Upper lobe of right lung (tissue), 1 donor: ENCODE measurements at regions not wholly inside any gene's neighbourhood (a gene's known extent, or its start where the extent isn't known, plus 50 kb on each side); places are given as distances from the start of the nearest gene placed in this dataset.

ENCODE experiments used
- ATAC-seq: fragments of 200-7000 bp; cut with Tn5 transposase; one replicate; pipeline ENCODE4 v1.9.1; 2020; ENCODE audit warnings: mild to moderate bottlenecking, moderate library complexity
- DNase-seq: peaks from one replicate; pipeline ENCODE4 v3.0.0-alpha.2; 2020
- H3K27ac ChIP-seq: fragments of 200-600 bp; one replicate; pipeline ENCODE4 v1.8.0; 2022
- H3K27me3 ChIP-seq: fragments of 200-600 bp; one replicate; pipeline ENCODE4 v1.8.0; 2022; ENCODE audit warnings: mild to moderate bottlenecking
- H3K36me3 ChIP-seq: fragments of 200-600 bp; one replicate; pipeline ENCODE4 v1.8.0; 2022
- H3K4me1 ChIP-seq: fragments of 200-600 bp; one replicate; pipeline ENCODE4 v1.8.0; 2022
- H3K4me3 ChIP-seq: fragments of 200-600 bp; one replicate; pipeline ENCODE4 v1.8.0; 2022; ENCODE audit warnings: mild to moderate bottlenecking
- H3K9me3 ChIP-seq: fragments of 200-600 bp; one replicate; pipeline ENCODE4 v1.8.0; 2022
- intact Hi-C: fragments of 100-400 bp; cut with DNase I; formaldehyde crosslinking; loops from one replicate; pipeline ENCODE4 v1.11.0; 2022
- TF ChIP-seq, protein P1 (sequence below): fragments of 200-600 bp; IDR thresholded peaks from one replicate; pipeline ENCODE4 v1.8.0; 2022; ENCODE audit warnings: antibody characterized with exemption
- donor health status: DM: no; HTN: yes; CAD: no; lungs with severe emphysema.

DNA sequence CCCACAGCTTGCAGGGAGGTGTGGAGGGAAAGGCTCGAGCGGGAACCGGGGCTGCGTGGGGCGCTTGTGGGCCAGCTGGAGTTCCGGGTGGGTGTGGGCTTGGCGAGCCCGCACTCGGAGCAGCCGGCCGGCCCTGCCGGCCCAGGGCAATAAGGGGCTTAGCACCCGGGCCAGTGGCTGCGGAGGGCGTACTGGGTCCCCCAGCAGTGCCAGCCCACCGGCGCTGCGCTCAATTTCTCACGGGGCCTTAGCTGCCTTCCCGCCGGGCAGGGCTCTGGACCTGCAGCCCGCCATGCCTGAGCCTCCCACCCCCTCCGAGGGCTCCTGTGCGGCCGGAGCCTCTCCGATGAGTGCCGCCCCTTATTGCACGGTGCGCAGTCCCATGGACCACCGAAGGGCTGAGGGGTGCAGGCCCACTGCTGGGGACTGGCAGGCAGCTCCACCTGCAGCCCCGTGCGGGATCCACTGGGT is 1242.2 kb upstream of the EYS start:
- Histone ChIP-seq H3K4me3 (no peak overlapping the region), H3K4me1 (no peaks in the 10 kb centered on the region), H3K27ac (no peak overlapping the region), H3K9me3 (no peaks in the 10 kb centered on the region), H3K27me3 (no peaks in the 10 kb centered on the region), H3K36me3 (no peaks in the 10 kb centered on the region)
- DNase-seq (no peak), ATAC-seq (no peak)
- TF ChIP-seq, protein P1, sequence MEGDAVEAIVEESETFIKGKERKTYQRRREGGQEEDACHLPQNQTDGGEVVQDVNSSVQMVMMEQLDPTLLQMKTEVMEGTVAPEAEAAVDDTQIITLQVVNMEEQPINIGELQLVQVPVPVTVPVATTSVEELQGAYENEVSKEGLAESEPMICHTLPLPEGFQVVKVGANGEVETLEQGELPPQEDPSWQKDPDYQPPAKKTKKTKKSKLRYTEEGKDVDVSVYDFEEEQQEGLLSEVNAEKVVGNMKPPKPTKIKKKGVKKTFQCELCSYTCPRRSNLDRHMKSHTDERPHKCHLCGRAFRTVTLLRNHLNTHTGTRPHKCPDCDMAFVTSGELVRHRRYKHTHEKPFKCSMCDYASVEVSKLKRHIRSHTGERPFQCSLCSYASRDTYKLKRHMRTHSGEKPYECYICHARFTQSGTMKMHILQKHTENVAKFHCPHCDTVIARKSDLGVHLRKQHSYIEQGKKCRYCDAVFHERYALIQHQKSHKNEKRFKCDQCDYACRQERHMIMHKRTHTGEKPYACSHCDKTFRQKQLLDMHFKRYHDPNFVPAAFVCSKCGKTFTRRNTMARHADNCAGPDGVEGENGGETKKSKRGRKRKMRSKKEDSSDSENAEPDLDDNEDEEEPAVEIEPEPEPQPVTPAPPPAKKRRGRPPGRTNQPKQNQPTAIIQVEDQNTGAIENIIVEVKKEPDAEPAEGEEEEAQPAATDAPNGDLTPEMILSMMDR = no peak
- intact Hi-C loops = no loop called here

DNA sequence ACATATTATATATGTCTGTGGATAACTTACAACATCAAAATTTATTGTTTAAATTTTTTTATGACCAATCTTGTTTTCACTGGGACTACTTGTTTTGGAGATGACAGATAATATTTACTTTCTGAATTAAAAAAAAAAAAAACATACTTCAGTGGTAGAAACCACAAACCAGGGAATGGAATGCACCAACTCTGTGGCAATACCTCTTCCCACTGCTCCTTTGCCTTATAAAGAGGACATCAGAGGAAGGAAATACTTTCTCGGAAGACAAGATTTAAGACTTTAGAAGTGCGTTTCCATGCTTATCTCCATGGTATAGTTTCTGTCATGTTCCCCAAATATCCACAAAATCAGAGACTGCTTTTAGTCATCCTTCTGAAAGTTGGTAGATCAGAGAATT is 1241.1 kb upstream of the EYS start:
- Histone ChIP-seq H3K9me3 (no peaks in the 10 kb centered on the region), H3K27me3 (no peaks in the 10 kb centered on the region), H3K27ac (no peak overlapping the region), H3K4me3 (no peak overlapping the region), H3K36me3 (no peaks in the 10 kb centered on the region), H3K4me1 (no peaks in the 10 kb centered on the region)
- TF ChIP-seq, protein P1 = no peak
- no peak for ATAC-seq
- intact Hi-C loops = no loop called here
- no peak for DNase-seq

DNA sequence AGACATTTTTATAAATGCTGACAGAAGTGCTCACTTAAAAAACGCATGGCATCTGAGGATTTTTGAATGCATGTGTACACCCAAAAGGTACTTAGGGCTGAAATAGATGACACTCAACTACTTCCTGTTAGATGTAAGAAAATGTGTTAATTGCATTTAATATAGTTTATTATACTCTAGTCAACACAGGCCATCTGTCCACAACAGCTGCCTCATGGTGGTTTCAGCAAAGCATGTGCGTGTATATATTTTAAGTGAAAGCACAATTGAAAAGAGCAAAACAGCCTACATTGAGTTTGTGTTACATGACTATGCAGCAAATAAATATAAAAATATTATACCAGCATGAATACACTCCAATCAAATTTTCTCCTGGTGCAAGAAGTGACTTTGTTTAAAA is 1233.0 kb upstream of the EYS start:
- no peaks in the 10 kb centered on the region for H3K36me3 ChIP-seq
- no peak overlapping the region for H3K27ac ChIP-seq
- DNase-seq = no peak
- ATAC-seq = no peak
- no peaks in the 10 kb centered on the region for H3K27me3 ChIP-seq
- intact Hi-C loops = no loop called here
- TF ChIP-seq, protein P1 = no peak
- H3K9me3 ChIP-seq = no peaks in the 10 kb centered on the region
- no peaks in the 10 kb centered on the region for H3K4me1 ChIP-seq
- H3K4me3 ChIP-seq = no peak overlapping the region

DNA sequence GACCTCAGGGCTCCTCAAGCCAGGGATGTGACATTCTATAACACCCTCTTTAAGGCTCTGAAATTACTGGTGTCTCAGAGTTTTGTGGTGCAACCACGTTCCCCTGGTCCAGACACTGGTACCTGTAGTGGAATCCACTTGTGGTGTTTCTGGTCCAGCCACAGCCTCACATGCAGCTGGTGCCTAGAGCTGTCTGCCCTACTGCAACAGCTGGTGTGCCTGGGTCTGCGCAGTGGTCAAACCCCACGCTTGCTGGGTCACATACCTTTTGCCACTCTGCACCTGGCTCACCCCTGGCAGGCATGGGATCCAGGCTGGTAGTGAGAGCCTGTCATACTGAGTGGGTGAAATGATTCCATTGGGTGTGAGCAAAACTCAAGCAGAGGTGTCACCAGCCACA is 1230.2 kb upstream of the EYS start:
- Histone ChIP-seq H3K4me1 (no peaks in the 10 kb centered on the region), H3K36me3 (no peaks in the 10 kb centered on the region), H3K9me3 (no peaks in the 10 kb centered on the region), H3K4me3 (no peak overlapping the region), H3K27me3 (no peaks in the 10 kb centered on the region), H3K27ac (no peak overlapping the region)
- ATAC-seq (no peak), DNase-seq (no peak)
- TF ChIP-seq, protein P1 = no peak
- intact Hi-C loops = no loop called here

DNA sequence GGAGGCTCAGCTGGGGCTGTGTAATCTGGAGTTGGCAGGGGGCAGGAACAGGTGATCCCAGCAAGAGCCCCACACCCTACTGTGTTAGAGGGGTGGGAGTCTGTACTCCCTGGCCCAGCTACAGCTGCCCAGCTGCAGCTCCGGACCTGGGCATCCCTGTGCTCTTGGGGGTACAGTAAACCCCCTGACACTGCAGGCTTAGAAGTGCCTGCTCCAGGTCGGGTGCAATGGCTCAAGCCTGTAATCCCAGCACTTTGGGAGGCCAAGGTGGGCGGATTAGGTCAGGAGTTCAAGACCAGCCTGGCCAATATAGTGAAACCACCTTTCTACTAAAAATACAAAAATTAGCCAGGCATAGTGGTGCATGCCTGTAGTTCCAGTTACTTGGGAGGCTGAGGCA is 1228.6 kb upstream of the EYS start:
- no peak for ATAC-seq
- TF ChIP-seq, protein P1 = no peak
- Histone ChIP-seq H3K27ac (no peak overlapping the region), H3K4me3 (no peak overlapping the region), H3K4me1 (no peaks in the 10 kb centered on the region), H3K9me3 (no peaks in the 10 kb centered on the region), H3K27me3 (no peaks in the 10 kb centered on the region), H3K36me3 (no peaks in the 10 kb centered on the region)
- intact Hi-C loops = no loop called here
- DNase-seq = no peak

DNA sequence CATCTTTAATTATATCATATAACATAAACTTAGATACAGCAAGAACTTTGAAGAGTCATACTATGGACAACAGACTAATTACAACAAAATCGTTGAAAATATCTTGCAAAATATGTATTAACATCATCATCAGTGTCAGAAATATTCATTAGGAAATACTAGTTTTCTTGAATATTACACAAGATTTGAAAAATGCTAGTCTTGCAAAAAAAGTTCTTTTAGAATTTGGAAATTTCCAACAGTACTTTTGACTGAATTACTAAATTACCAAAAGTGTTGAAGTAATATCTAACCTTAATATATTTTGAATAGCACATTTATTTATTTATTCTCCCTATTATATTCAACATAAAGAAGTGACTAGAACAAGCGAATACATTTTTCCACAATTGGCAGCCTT is 1224.8 kb upstream of the EYS start:
- Histone ChIP-seq H3K9me3 (no peaks in the 10 kb centered on the region), H3K27ac (no peak overlapping the region), H3K27me3 (no peaks in the 10 kb centered on the region), H3K4me3 (no peak overlapping the region), H3K36me3 (no peaks in the 10 kb centered on the region), H3K4me1 (no peaks in the 10 kb centered on the region)
- no peak for DNase-seq
- intact Hi-C loops = no loop called here
- no peak for ATAC-seq
- TF ChIP-seq, protein P1 = no peak
